ENCODE measurements at regions not wholly inside any gene's neighbourhood (a gene's known extent, or its start where the extent isn't known, plus 50 kb on each side); places are given as distances from the start of the nearest gene placed in this dataset.

- DNase-seq = no peak
- H3K27ac ChIP-seq = no peak overlapping the region
- intact Hi-C loops (cut with DNase I) = no loop called here
- ATAC-seq = no peak
- H3K4me1 ChIP-seq = no peaks in the 10 kb centered on the region
- WGBS, 2 donors = 83 to 87% methylated on average over 7 of the region's 7 CpGs
- H3K4me3 ChIP-seq = no peak overlapping the region
- H3K27me3 ChIP-seq = peaks cover 0 to 54% (median 25%) of the 10 kb centered on the region in 7 donors
- no peak for TF ChIP-seq CTCF (IDR thresholded peaks at IDR 0.05)
- no peaks in the 10 kb centered on the region for H3K36me3 ChIP-seq
- H3K9me3 ChIP-seq = no peaks in the 10 kb centered on the region
These were observed 304.3 kb downstream of the MATN1 start for GRCh38 chr1:30418939-30419720.

GRCh38 chr1:30418061-30418938 lies 305.1 kb downstream of the MATN1 start:
- no peaks in the 10 kb centered on the region for H3K36me3 ChIP-seq
- no peak overlapping the region for H3K4me3 ChIP-seq
- intact Hi-C loops (cut with DNase I) = no loop called here
- WGBS, 2 donors = 68 to 76% methylated on average over 10 of the region's 10 CpGs
- no peak for ATAC-seq
- H3K9me3 ChIP-seq = no peaks in the 10 kb centered on the region
- peaks cover 0 to 51% (median 22%) of the 10 kb centered on the region in 7 donors for H3K27me3 ChIP-seq
- no peak for DNase-seq
- no peak overlapping the region for H3K27ac ChIP-seq
- TF ChIP-seq CTCF (IDR thresholded peaks at IDR 0.05) = no peak
- no peaks in the 10 kb centered on the region for H3K4me1 ChIP-seq

GRCh38 chr1:30417701-30418046 lies 305.7 kb downstream of the MATN1 start:
- Histone ChIP-seq H3K9me3 (no peaks in the 10 kb centered on the region), H3K27ac (no peak overlapping the region), H3K4me1 (no peaks in the 10 kb centered on the region), H3K4me3 (no peak overlapping the region), H3K27me3 (peaks cover 0 to 51% (median 22%) of the 10 kb centered on the region in 7 donors), H3K36me3 (no peaks in the 10 kb centered on the region)
- DNase-seq (no peak), ATAC-seq (no peak)
- intact Hi-C loops (cut with DNase I) = no loop called here
- 81 to 88% methylated on average over 3 of the region's 3 CpGs for WGBS, 2 donors
- no peak for TF ChIP-seq CTCF (IDR thresholded peaks at IDR 0.05)

GRCh38 chr1:30417001-30417700 lies 306.2 kb downstream of the MATN1 start:
- Histone ChIP-seq H3K9me3 (no peaks in the 10 kb centered on the region), H3K4me1 (no peaks in the 10 kb centered on the region), H3K27me3 (peaks cover 0 to 53% (median 24%) of the 10 kb centered on the region in 7 donors), H3K27ac (no peak overlapping the region), H3K36me3 (no peaks in the 10 kb centered on the region), H3K4me3 (no peak overlapping the region)
- no peak for DNase-seq
- intact Hi-C loops (cut with DNase I) = no loop called here
- no peak for TF ChIP-seq CTCF (IDR thresholded peaks at IDR 0.05)
- ATAC-seq = no peak
- 82 to 84% methylated on average over 11 of the region's 11 CpGs for WGBS, 2 donors

Measured in heart right ventricle (tissue), 16 donors.